WTC11 (cell line): ENCODE measurements at regions not wholly inside any gene's neighbourhood (a gene's known extent, or its start where the extent isn't known, plus 50 kb on each side); places are given as distances from the start of the nearest gene placed in this dataset.

Experiments
- ATAC-seq: fragments of 200-7000 bp; cut with Tn5 transposase; 2 replicates; pipeline ENCODE4 v1.10.0; 2021; ENCODE audit warnings: mild to moderate bottlenecking, moderate library complexity
- CTCF ChIA-PET: fragments of 300-600 bp; sonication (Branson Sonifier 250); formaldehyde crosslinking; loops from one replicate; lab custom pipeline; 2021; ENCODE audit warnings: antibody characterized with exemption; lab: Charles Lee
- POLR2A ChIA-PET: fragments of 350-600 bp; sonication (Branson Sonifier 250); formaldehyde crosslinking; loops from one replicate; lab custom pipeline; 2021; ENCODE audit warnings: antibody characterized with exemption; lab: Charles Lee
- DNase-seq: peaks from one replicate; pipeline ENCODE4 v3.0.0; 2021; ENCODE audit warnings: low spot score
- H3K27ac Mint-ChIP-seq: 2 replicates; pipeline ENCODE4 v1.8.0; 2021; ENCODE audit warnings: mixed read lengths
- H3K27me3 Mint-ChIP-seq: 2 replicates; pipeline ENCODE4 v1.8.0; 2021; ENCODE audit warnings: low read depth, mild to moderate bottlenecking, moderate library complexity, mixed read lengths
- H3K36me3 Mint-ChIP-seq: 2 replicates; pipeline ENCODE4 v1.8.0; 2021; ENCODE audit warnings: mixed read lengths
- H3K4me1 Mint-ChIP-seq: 2 replicates; pipeline ENCODE4 v1.8.0; 2022; ENCODE audit warnings: mixed read lengths
- H3K4me3 Mint-ChIP-seq: 2 replicates; pipeline ENCODE4 v1.8.0; 2021; ENCODE audit warnings: mild to moderate bottlenecking, moderate library complexity, mixed read lengths
- H3K9me3 Mint-ChIP-seq: 2 replicates; pipeline ENCODE4 v1.8.0; 2021; ENCODE audit warnings: mixed read lengths
- CDX4 ChIP-seq: fragments of 250-450 bp; sonication (Bioruptor Pico); IDR thresholded peaks from 2 replicates; pipeline ENCODE4 v1.9.0; 2021; ENCODE audit warnings: moderate library complexity, mild to moderate bottlenecking, inconsistent platforms, borderline replicate concordance
- CREB1 ChIP-seq: sonication (generic); formaldehyde crosslinking; IDR thresholded peaks from 2 replicates; pipeline ENCODE4 v1.8.0; 2023; ENCODE audit warnings: mild to moderate bottlenecking, missing genetic modification reagents
- HMGA2 ChIP-seq: fragments of 250-450 bp; sonication (Bioruptor Pico); IDR thresholded peaks from 2 replicates; pipeline ENCODE4 v1.4.0; 2021; ENCODE audit warnings: mild to moderate bottlenecking, moderate library complexity
- IRF2 ChIP-seq: sonication (generic); formaldehyde crosslinking; IDR thresholded peaks from 2 replicates; pipeline ENCODE4 v1.8.0; 2022; ENCODE audit warnings: low read depth, missing genetic modification reagents, borderline replicate concordance
- MAX ChIP-seq: sonication (generic); formaldehyde crosslinking; IDR thresholded peaks from 2 replicates; pipeline ENCODE4 v1.8.0; 2022; ENCODE audit warnings: mild to moderate bottlenecking, missing genetic modification reagents
- NFYB ChIP-seq: sonication (generic); formaldehyde crosslinking; conservative IDR thresholded peaks from 2 replicates; pipeline ENCODE4 v1.8.0; 2022; ENCODE audit warnings: low read depth, missing genetic modification reagents
- RORB ChIP-seq: fragments of 250-450 bp; sonication (Bioruptor Pico); IDR thresholded peaks from 2 replicates; pipeline ENCODE4 v1.9.0; 2021; ENCODE audit warnings: mild to moderate bottlenecking
- TEAD1 ChIP-seq: sonication (generic); formaldehyde crosslinking; IDR thresholded peaks from 2 replicates; pipeline ENCODE4 v1.8.0; 2022; ENCODE audit warnings: mild to moderate bottlenecking, missing genetic modification reagents
- ZBTB21 ChIP-seq: sonication (generic); formaldehyde crosslinking; IDR thresholded peaks from 2 replicates; pipeline ENCODE4 v1.8.1; 2023; ENCODE audit warnings: mild to moderate bottlenecking, missing genetic modification reagents, borderline replicate concordance
- ZNF281 ChIP-seq: sonication (generic); formaldehyde crosslinking; IDR thresholded peaks from 2 replicates; pipeline ENCODE4 v1.8.0; 2023; ENCODE audit warnings: mild to moderate bottlenecking, missing genetic modification reagents
- ZNF317 ChIP-seq: sonication (generic); formaldehyde crosslinking; IDR thresholded peaks from 2 replicates; pipeline ENCODE4 v1.8.1; 2023; ENCODE audit warnings: low read depth, mild to moderate bottlenecking, moderate library complexity, missing genetic modification reagents, borderline replicate concordance
- ZNF512 ChIP-seq: sonication (generic); formaldehyde crosslinking; IDR thresholded peaks from 2 replicates; pipeline ENCODE4 v1.8.1; 2022; ENCODE audit warnings: missing genetic modification reagents, borderline replicate concordance
- ZSCAN18 ChIP-seq: fragments of 250-450 bp; sonication (Bioruptor Pico); IDR thresholded peaks from 2 replicates; pipeline ENCODE4 v2.1.2; 2022; ENCODE audit warnings: mild to moderate bottlenecking, moderate library complexity
- TF ChIP-seq, protein P1 (sequence below): fragments of 250-450 bp; sonication (Bioruptor Pico); conservative IDR thresholded peaks from 2 replicates; pipeline ENCODE4 v1.9.0; 2021; ENCODE audit warnings: mild to moderate bottlenecking
- TF ChIP-seq, protein P2 (sequence below): fragments of 200-600 bp; IDR thresholded peaks from 2 replicates; pipeline ENCODE4 v1.8.0; 2022; ENCODE audit warnings: antibody characterized with exemption
- TF ChIP-seq, protein P3 (sequence below): fragments of 250-450 bp; sonication (Bioruptor Pico); IDR thresholded peaks from 2 replicates; pipeline ENCODE4 v1.8.0; 2021; ENCODE audit warnings: mild to moderate bottlenecking

- DNase-seq (no peak), ATAC-seq (no peak)
- peaks cover 38% of the 10 kb centered on the region for H3K27me3 Mint-ChIP-seq
- ChIA-PET POLR2A (no interaction called here), CTCF (no interaction called here)
- H3K27ac Mint-ChIP-seq, result no peak overlapping the region
- no peaks in the 10 kb centered on the region for H3K36me3 Mint-ChIP-seq
- peaks cover 42% of the 10 kb centered on the region for H3K4me1 Mint-ChIP-seq
- H3K9me3 Mint-ChIP-seq, result no peaks in the 10 kb centered on the region
- no peak overlapping the region for H3K4me3 Mint-ChIP-seq
- no peak for TF ChIP-seq RORB (CRISPR knock-in tag)
- TF ChIP-seq NFYB, result no peak
- no peak for TF ChIP-seq HMGA2 (CRISPR knock-in tag)
- no peak for TF ChIP-seq ZNF317 (CRISPR knock-in tag)
- no peak for TF ChIP-seq ZNF512 (CRISPR knock-in tag)
- no peak for TF ChIP-seq ZBTB21
- no peak for TF ChIP-seq MAX (CRISPR knock-in tag)
- TF ChIP-seq, protein P1, sequence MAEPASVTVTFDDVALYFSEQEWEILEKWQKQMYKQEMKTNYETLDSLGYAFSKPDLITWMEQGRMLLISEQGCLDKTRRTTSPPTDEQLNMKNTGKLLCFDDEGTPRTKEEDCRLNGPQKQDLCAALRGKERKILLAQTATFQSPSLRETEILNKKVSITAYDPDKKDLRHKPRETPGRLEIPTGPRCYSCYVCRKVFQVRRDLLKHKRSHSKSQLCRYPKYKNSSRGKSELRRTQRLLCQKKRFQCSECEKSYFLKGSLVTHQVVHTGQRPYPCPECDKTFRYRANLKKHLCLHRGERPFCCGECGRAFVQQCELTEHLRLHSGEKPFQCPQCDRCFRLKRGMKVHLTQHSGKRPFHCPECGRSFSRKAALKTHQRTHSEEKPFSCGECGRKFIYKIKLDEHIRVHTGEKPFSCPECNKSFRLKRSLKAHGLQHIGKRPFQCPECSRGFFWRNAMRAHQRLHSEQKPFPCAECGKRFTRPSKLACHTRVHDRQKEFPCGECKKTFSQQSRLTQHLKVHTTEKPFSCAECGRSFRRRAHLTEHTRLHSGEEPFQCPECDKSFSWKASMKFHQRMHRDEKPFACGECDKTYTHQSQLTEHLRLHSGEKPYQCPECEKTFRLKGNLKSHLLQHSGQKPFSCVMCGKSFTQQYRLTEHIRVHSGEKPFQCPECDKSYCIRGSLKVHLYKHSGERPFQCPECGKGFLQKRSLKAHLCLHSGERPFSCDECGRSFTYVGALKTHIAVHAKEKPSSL (CRISPR knock-in tag), result no peak
- no peak for TF ChIP-seq TEAD1 (CRISPR knock-in tag)
- TF ChIP-seq CREB1 (CRISPR knock-in tag), result no peak
- TF ChIP-seq, protein P2, sequence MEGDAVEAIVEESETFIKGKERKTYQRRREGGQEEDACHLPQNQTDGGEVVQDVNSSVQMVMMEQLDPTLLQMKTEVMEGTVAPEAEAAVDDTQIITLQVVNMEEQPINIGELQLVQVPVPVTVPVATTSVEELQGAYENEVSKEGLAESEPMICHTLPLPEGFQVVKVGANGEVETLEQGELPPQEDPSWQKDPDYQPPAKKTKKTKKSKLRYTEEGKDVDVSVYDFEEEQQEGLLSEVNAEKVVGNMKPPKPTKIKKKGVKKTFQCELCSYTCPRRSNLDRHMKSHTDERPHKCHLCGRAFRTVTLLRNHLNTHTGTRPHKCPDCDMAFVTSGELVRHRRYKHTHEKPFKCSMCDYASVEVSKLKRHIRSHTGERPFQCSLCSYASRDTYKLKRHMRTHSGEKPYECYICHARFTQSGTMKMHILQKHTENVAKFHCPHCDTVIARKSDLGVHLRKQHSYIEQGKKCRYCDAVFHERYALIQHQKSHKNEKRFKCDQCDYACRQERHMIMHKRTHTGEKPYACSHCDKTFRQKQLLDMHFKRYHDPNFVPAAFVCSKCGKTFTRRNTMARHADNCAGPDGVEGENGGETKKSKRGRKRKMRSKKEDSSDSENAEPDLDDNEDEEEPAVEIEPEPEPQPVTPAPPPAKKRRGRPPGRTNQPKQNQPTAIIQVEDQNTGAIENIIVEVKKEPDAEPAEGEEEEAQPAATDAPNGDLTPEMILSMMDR, result no peak
- TF ChIP-seq, protein P3, sequence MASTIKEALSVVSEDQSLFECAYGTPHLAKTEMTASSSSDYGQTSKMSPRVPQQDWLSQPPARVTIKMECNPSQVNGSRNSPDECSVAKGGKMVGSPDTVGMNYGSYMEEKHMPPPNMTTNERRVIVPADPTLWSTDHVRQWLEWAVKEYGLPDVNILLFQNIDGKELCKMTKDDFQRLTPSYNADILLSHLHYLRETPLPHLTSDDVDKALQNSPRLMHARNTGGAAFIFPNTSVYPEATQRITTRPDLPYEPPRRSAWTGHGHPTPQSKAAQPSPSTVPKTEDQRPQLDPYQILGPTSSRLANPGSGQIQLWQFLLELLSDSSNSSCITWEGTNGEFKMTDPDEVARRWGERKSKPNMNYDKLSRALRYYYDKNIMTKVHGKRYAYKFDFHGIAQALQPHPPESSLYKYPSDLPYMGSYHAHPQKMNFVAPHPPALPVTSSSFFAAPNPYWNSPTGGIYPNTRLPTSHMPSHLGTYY (CRISPR knock-in tag), result no peak
- TF ChIP-seq ZSCAN18 (CRISPR knock-in tag), result no peak
- no peak for TF ChIP-seq ZNF281 (CRISPR knock-in tag)
- TF ChIP-seq IRF2 (CRISPR knock-in tag), result no peak
- no peak for TF ChIP-seq CDX4 (CRISPR knock-in tag)
Measured at GRCh38 chrX:46258356-46258755, 286.9 kb downstream of the ZNF674 start.
